Inflammatory macrophage treated with lipopolysaccharide for 4 hours (primary cell): ENCODE measurements at regions not wholly inside any gene's neighbourhood (a gene's known extent, or its start where the extent isn't known, plus 50 kb on each side); places are given as distances from the start of the nearest gene placed in this dataset.
"Not testable (repeated sequence)": the region's sequence is repeated elsewhere in the genome, so short reads cannot be mapped to it uniquely, and the experiment has no call there.

Experiments
- DNase-seq: peaks from one replicate; pipeline ENCODE4 v3.0.0-alpha.2; 2020

GRCh38 chr10:131569851-131570715, 258.6 kb upstream of the TCERG1L start:
- DNase-seq, result no peak

- no peak for DNase-seq
Measured at GRCh38 chr10:131570716-131571307, 259.3 kb upstream of the TCERG1L start.

- no peak for DNase-seq
Measured at GRCh38 chr10:131571346-131571745, 259.8 kb upstream of the TCERG1L start.

- DNase-seq, result no peak
Measured at GRCh38 chr10:131571865-131572264, 260.3 kb upstream of the TCERG1L start.

- no peak for DNase-seq
Measured at GRCh38 chr10:131573256-131573655, 261.7 kb upstream of the TCERG1L start.

- DNase-seq, result no peak
Measured at GRCh38 chr10:131573707-131574106, 262.2 kb upstream of the TCERG1L start.

GRCh38 chr10:131574363-131574706, 262.8 kb upstream of the TCERG1L start:
- no peak for DNase-seq

GRCh38 chr10:131574707-131575430, 263.3 kb upstream of the TCERG1L start:
- DNase-seq, result no peak

- no peak for DNase-seq
Measured at GRCh38 chr10:131575877-131576276, 264.4 kb upstream of the TCERG1L start.

- DNase-seq, result no peak
Measured at GRCh38 chr10:131576341-131577177, 265.0 kb upstream of the TCERG1L start.

GRCh38 chr10:131577178-131577555, 265.6 kb upstream of the TCERG1L start:
- DNase-seq, result no peak

GRCh38 chr10:131577786-131578471, 266.4 kb upstream of the TCERG1L start:
- no peak for DNase-seq

- DNase-seq, result no peak
Measured at GRCh38 chr10:131578472-131578970, 267.0 kb upstream of the TCERG1L start.

GRCh38 chr10:131579251-131580071, 267.9 kb upstream of the TCERG1L start:
- DNase-seq, result no peak

GRCh38 chr10:131580076-131580652, 268.6 kb upstream of the TCERG1L start:
- no peak for DNase-seq

GRCh38 chr10:131580674-131581073, 269.2 kb upstream of the TCERG1L start:
- no peak for DNase-seq

- DNase-seq, result not testable (repeated sequence)
Measured at GRCh38 chr10:131581547-131581946, 270.0 kb upstream of the TCERG1L start.

GRCh38 chr10:131584287-131584686, 272.8 kb upstream of the TCERG1L start:
- no peak for DNase-seq

GRCh38 chr10:131585761-131586160, 274.2 kb upstream of the TCERG1L start:
- no peak for DNase-seq

GRCh38 chr10:131586958-131587357, 275.4 kb upstream of the TCERG1L start:
- no peak for DNase-seq
